GM12878 (cell line): ENCODE measurements at regions not wholly inside any gene's neighbourhood (a gene's known extent, or its start where the extent isn't known, plus 50 kb on each side); places are given as distances from the start of the nearest gene placed in this dataset.

Experiments
- ATAC-seq: fragments of 200-7000 bp; cut with Tn5 transposase; 3 replicates; pipeline ENCODE4 v1.9.1; 2020; ENCODE audit warnings: mild to moderate bottlenecking, moderate library complexity
- BruUV-seq: library from RNA; stranded (reverse); fragments of 400-500 nt; replicated peaks from 2 replicates; lab custom pipeline; 2021; lab: Mats Ljungman, UMichigan
- CTCF ChIA-PET: fragments of 300-600 bp; sonication (Branson Sonifier 250); formaldehyde crosslinking; extraction: SDS; loops from one replicate; lab custom pipeline; 2021; ENCODE audit warnings: inconsistent platforms; lab: Yijun Ruan, JAX
- POLR2A ChIA-PET: fragments of 350-600 bp; formaldehyde crosslinking; extraction: SDS; loops from one replicate; lab custom pipeline; 2021; ENCODE audit warnings: inconsistent platforms; lab: Charles Lee
- RAD21 ChIA-PET: fragments of 300-600 bp; sonication (Branson Sonifier 250); formaldehyde crosslinking; loops from one replicate; lab custom pipeline; 2023; ENCODE audit warnings: antibody characterized with exemption; ENCODE audit not compliant: unreplicated experiment; lab: Charles Lee
- SMC1A ChIA-PET: fragments of 300-600 bp; sonication (Branson Sonifier 250); formaldehyde crosslinking; loops from one replicate; lab custom pipeline; 2023; ENCODE audit not compliant: unreplicated experiment, uncharacterized antibody; lab: Charles Lee
- DNase-seq: peaks from one replicate; pipeline ENCODE4 v3.0.0-alpha.2; 2011; ENCODE audit warnings: low read depth, low spot score
- FAIRE-seq: peaks from 3 replicates; lab custom pipeline; 2011; peaks lifted over from hg19 to GRCh38; lab: Jason Lieb, UNC
- H2AFZ ChIP-seq: 2 replicates; pipeline ENCODE4 v1.6.0; 2011; ENCODE audit warnings: low read depth, low read length, control low read depth; ENCODE audit not compliant: control insufficient read depth
- H3K27ac ChIP-seq: 2 replicates; pipeline ENCODE4 v1.5.1; 2011; ENCODE audit warnings: control low read depth; ENCODE audit not compliant: control insufficient read depth, insufficient read depth
- H3K27me3 ChIP-seq, 2 experiments: replicated peaks in 1 of 2; 2 replicates each; pipeline versions ENCODE4 v1.6.0 to v1.6.1; 2011; ENCODE audit warnings: low read length in 1 of 2; ENCODE audit not compliant: control insufficient read depth in 2 of 2, insufficient read depth in 2 of 2
- H3K36me3 ChIP-seq, 2 experiments: 2 replicates each; pipeline ENCODE4 v1.5.1; 2011; ENCODE audit warnings: low read length in 1 of 2; ENCODE audit not compliant: control insufficient read depth in 2 of 2, insufficient read depth in 2 of 2
- H3K4me1 ChIP-seq: 2 replicates; pipeline ENCODE4 v1.6.1; 2011; ENCODE audit warnings: mild to moderate bottlenecking, low read length, moderate library complexity, mixed read lengths; ENCODE audit not compliant: control insufficient read depth, insufficient read depth
- H3K4me2 ChIP-seq: 2 replicates; pipeline ENCODE4 v1.6.0; 2011; ENCODE audit warnings: control low read depth; ENCODE audit not compliant: control insufficient read depth, insufficient read depth
- H3K4me3 ChIP-seq: fragments of 200-600 bp; sonication (generic); 2 replicates; pipeline ENCODE4 v1.5.1; 2016
- H3K79me2 ChIP-seq: 2 replicates; pipeline ENCODE4 v1.6.0; 2011; ENCODE audit warnings: low read length; ENCODE audit not compliant: control insufficient read depth, insufficient read depth
- H3K9ac ChIP-seq: 2 replicates; pipeline ENCODE4 v1.8.0; 2011; ENCODE audit warnings: low read length, control low read depth, mixed read lengths; ENCODE audit not compliant: control insufficient read depth, insufficient read depth
- H3K9me3 ChIP-seq: replicated peaks from 3 replicates; pipeline ENCODE4 v1.5.1; 2011; ENCODE audit warnings: mild to moderate bottlenecking, low read length; ENCODE audit not compliant: control insufficient read depth, insufficient read depth
- H4K20me1 ChIP-seq: 2 replicates; pipeline ENCODE4 v1.6.0; 2011; ENCODE audit not compliant: control insufficient read depth, insufficient read depth
- ASH2L ChIP-seq: fragments of 300-600, 200-600 bp; sonication (generic); IDR thresholded peaks from 2 replicates; pipeline ENCODE4 v1.6.1; 2017; ENCODE audit warnings: low read depth, mild to moderate bottlenecking, borderline replicate concordance
- BRCA1 ChIP-seq: IDR thresholded peaks from 2 replicates; pipeline ENCODE4 v1.6.1; 2011; ENCODE audit warnings: low read depth, low read length, improper control_type of control experiment
- E4F1 ChIP-seq: fragments of 450-650 bp; IDR thresholded peaks from 2 replicates; pipeline ENCODE4 v1.6.1; 2018; ENCODE audit warnings: borderline replicate concordance, mild to moderate bottlenecking; ENCODE audit not compliant: partially characterized antibody
- MLLT1 ChIP-seq: fragments of 450-650 bp; IDR thresholded peaks from 2 replicates; pipeline ENCODE4 v1.6.1; 2016; ENCODE audit warnings: mild to moderate bottlenecking
- NFYA ChIP-seq: IDR thresholded peaks from 2 replicates; pipeline ENCODE4 v1.6.1; 2011; ENCODE audit warnings: low read depth, mild to moderate bottlenecking, low read length, improper control_type of control experiment, borderline replicate concordance
- RBBP5 ChIP-seq: fragments of 200-600 bp; sonication (generic); conservative IDR thresholded peaks from 2 replicates; pipeline ENCODE4 v1.6.1; 2016
- in situ Hi-C: fragments of 300-500 bp; cut with MboI; formaldehyde crosslinking; loops from 9 replicates; pipeline ENCODE4 v1.14.3; 2018; ENCODE audit warnings: mixed read lengths
- intact Hi-C: fragments of 100-400 bp; cut with micrococcal nuclease; formaldehyde crosslinking; loops from one replicate; pipeline ENCODE4 v1.14.2; 2022; ENCODE audit not compliant: unreplicated experiment

GRCh38 chr4:32985256-32985655 lies 2265.1 kb downstream of the PCDH7 start:
- Histone ChIP-seq H3K9me3 (no peaks in the 10 kb centered on the region), H3K9ac (no peak overlapping the region), H2AFZ (no peak overlapping the region), H3K4me2 (no peak overlapping the region), H3K79me2 (no peaks in the 10 kb centered on the region), H3K27me3 (no peaks in the 10 kb centered on the region), H3K4me1 (no peaks in the 10 kb centered on the region), H4K20me1 (no peaks in the 10 kb centered on the region), H3K36me3 (no peaks in the 10 kb centered on the region), H3K27ac (no peak overlapping the region), H3K4me3 (no peak overlapping the region)
- in situ Hi-C loops (no loop called here), intact Hi-C loops (no loop called here)
- BruUV-seq: no TSS peak
- ChIA-PET RAD21 (no interaction called here), SMC1A (no interaction called here), POLR2A (no interaction called here), CTCF (no interaction called here)
- DNase-seq: no peak
- FAIRE-seq: no peak
- ATAC-seq: no peak
- TF ChIP-seq RBBP5 (no peak), BRCA1 (no peak), NFYA (no peak), E4F1 (no peak), MLLT1 (no peak), ASH2L (no peak)
